Hepatocyte (in vitro differentiated cells): ENCODE measurements at regions not wholly inside any gene's neighbourhood (a gene's known extent, or its start where the extent isn't known, plus 50 kb on each side); places are given as distances from the start of the nearest gene placed in this dataset.

ENCODE experiments used
- CTCF ChIP-seq: fragments of 200-600 bp; sonication (generic); IDR thresholded peaks from 2 replicates; pipeline ENCODE4 v1.5.1; 2016; ENCODE audit warnings: antibody characterized with exemption, mild to moderate bottlenecking; ENCODE audit not compliant: poor library complexity
- EZH2 ChIP-seq: fragments of 200-600 bp; sonication (generic); IDR thresholded peaks from 2 replicates; pipeline ENCODE4 v1.6.1; 2016; ENCODE audit warnings: antibody characterized with exemption, mild to moderate bottlenecking, borderline replicate concordance
- EZH2phosphoT487 ChIP-seq: fragments of 200-600 bp; sonication (generic); IDR thresholded peaks from one replicate; pipeline ENCODE4 v1.6.1; 2018; ENCODE audit warnings: antibody characterized with exemption, mild to moderate bottlenecking, low read depth, moderate library complexity; ENCODE audit not compliant: unreplicated experiment, severe bottlenecking

GRCh38 chr16:85995541-85996423 lies 96.8 kb downstream of the IRF8 start:
- TF ChIP-seq CTCF (no peak), EZH2phosphoT487 (no peak), EZH2 (no peak)
